ENCODE measurements at regions not wholly inside any gene's neighbourhood (a gene's known extent, or its start where the extent isn't known, plus 50 kb on each side); places are given as distances from the start of the nearest gene placed in this dataset.

GRCh38 chr3:66667263-66667662 is 166.4 kb upstream of the LRIG1 start:
- no peak for TF ChIP-seq EZH2 (IDR thresholded peaks at IDR 0.05; ENCODE audit: low read depth, low read length, severe bottlenecking)
- no peak for TF ChIP-seq CTCF (IDR thresholded peaks at IDR 0.05; ENCODE audit: control extremely low read depth in 1 of 3, insufficient read depth in 1 of 3, low read depth in 1 of 3, low read length in 3 of 3)
- TF ChIP-seq, protein P1, sequence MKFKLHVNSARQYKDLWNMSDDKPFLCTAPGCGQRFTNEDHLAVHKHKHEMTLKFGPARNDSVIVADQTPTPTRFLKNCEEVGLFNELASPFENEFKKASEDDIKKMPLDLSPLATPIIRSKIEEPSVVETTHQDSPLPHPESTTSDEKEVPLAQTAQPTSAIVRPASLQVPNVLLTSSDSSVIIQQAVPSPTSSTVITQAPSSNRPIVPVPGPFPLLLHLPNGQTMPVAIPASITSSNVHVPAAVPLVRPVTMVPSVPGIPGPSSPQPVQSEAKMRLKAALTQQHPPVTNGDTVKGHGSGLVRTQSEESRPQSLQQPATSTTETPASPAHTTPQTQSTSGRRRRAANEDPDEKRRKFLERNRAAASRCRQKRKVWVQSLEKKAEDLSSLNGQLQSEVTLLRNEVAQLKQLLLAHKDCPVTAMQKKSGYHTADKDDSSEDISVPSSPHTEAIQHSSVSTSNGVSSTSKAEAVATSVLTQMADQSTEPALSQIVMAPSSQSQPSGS (IDR thresholded peaks at IDR 0.05; ENCODE audit: low read length), result no peak
- no peak for TF ChIP-seq YY1 (IDR thresholded peaks at IDR 0.05; ENCODE audit: low read depth, low read length)
- TF ChIP-seq PHF8 (conservative IDR thresholded peaks at IDR 0.05; ENCODE audit: low read depth, low read length), result no peak
- no peak for TF ChIP-seq TCF12 (IDR thresholded peaks at IDR 0.05; ENCODE audit: low read depth, low read length)
- no peak for TF ChIP-seq GABPA (IDR thresholded peaks at IDR 0.05; ENCODE audit: borderline replicate concordance, insufficient read depth, low read length)
- TF ChIP-seq BRCA1 (IDR thresholded peaks at IDR 0.05; ENCODE audit: low read depth, low read length), result no peak
- TF ChIP-seq TAF1 (IDR thresholded peaks at IDR 0.05; ENCODE audit: low read depth, low read length), result no peak
- TF ChIP-seq, protein P2, sequence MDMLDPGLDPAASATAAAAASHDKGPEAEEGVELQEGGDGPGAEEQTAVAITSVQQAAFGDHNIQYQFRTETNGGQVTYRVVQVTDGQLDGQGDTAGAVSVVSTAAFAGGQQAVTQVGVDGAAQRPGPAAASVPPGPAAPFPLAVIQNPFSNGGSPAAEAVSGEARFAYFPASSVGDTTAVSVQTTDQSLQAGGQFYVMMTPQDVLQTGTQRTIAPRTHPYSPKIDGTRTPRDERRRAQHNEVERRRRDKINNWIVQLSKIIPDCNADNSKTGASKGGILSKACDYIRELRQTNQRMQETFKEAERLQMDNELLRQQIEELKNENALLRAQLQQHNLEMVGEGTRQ (IDR thresholded peaks at IDR 0.05; ENCODE audit: low read length), result no peak
- TF ChIP-seq SP1 (IDR thresholded peaks at IDR 0.05; ENCODE audit: low read depth, low read length), result no peak
- TF ChIP-seq CEBPB (IDR thresholded peaks at IDR 0.05; ENCODE audit: low read depth, low read length), result no peak
- TF ChIP-seq, protein P3, sequence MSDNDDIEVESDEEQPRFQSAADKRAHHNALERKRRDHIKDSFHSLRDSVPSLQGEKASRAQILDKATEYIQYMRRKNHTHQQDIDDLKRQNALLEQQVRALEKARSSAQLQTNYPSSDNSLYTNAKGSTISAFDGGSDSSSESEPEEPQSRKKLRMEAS (IDR thresholded peaks at IDR 0.05), result no peak
- TF ChIP-seq MAFK (IDR thresholded peaks at IDR 0.05; ENCODE audit: low read depth, low read length), result no peak

Data from H1 (cell line).